Activated T-helper 1 cell treated with Interleukin-2 at 50 U/mL for 16 hours (primary cell): ENCODE measurements at regions not wholly inside any gene's neighbourhood (a gene's known extent, or its start where the extent isn't known, plus 50 kb on each side); places are given as distances from the start of the nearest gene placed in this dataset.

Source experiments
- DNase-seq: peaks from one replicate; pipeline ENCODE4 v3.0.0-alpha.2; 2020; ENCODE audit warnings: low read depth

DNA sequence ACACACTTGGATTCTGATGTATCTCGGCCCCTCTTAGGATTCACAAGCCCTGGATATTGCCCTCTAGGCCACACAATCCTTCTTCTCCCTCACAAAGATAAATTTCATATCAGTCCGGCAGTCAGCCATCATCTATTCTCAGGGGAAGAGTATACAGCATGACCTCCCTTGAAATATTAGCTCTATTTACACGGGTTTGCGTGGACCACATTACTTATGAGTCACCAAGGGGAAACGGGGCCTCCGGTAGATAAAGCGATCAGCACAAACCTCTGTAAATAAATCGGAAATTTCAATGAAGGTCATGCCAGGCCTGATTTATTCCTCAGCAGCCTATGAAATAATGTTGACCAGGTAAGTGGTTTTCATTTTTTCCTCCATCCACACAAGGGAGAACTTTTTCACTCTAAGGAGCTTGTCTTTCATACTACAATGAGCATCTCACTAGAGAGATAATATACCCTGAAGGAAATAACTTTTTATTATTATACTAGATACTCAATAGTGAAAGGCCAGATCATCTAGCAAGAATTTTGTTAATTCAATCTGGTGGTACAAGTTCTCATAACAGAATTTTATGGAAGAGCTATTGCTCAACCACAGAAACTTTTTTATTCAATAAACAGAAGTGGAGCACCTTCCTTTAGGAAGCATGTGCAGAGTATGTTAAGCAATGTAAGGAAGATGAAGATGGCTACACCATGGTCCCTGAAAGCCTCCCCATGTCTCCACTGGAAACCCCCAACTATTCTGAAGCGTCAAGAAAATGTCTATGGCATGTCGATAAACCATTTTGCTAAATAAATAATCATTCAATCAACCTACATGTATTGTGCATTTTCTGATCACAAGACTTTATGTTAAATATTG lies 125.2 kb upstream of the PIK3C3 start:
- DNase-seq, result no peak

DNA sequence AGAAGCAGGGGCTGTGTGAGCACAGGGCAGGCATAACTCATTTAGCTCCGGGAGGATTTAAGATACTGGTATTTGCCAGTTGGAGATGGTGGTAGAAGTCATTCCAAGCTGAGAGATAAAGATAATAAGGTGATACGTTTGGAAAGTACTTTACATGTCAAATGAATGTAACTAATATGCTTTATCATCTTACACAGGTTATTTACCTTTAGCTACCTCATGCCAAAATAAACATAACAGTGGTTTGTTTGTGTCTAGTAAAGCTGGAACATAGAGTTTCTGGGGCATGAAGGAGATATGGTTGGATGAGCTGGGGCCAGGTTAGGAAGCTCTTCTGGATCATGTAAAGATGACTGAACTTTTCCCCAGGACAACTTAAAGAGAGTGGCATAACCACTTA lies 126.9 kb upstream of the PIK3C3 start:
- DNase-seq, result no peak

DNA sequence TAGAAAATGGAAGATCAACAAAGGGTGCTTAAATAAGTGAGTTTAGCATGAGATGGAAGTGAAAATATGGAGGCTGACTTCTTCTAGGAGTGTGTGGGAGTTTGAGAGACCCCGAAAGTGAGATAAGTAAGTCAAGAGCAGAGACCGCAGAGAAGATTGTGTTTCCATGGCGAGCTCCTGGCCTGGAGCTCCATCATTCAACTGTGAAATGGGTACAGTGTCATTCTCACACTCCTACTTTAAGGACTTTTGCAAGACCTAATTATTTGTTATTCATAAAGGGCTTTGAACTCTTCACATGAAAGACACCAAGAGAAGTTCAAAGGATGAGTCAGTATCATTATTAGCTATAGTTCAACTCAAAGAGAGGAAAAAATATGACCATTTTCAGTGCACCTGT lies 134.2 kb upstream of the PIK3C3 start:
- DNase-seq, result no peak

DNA sequence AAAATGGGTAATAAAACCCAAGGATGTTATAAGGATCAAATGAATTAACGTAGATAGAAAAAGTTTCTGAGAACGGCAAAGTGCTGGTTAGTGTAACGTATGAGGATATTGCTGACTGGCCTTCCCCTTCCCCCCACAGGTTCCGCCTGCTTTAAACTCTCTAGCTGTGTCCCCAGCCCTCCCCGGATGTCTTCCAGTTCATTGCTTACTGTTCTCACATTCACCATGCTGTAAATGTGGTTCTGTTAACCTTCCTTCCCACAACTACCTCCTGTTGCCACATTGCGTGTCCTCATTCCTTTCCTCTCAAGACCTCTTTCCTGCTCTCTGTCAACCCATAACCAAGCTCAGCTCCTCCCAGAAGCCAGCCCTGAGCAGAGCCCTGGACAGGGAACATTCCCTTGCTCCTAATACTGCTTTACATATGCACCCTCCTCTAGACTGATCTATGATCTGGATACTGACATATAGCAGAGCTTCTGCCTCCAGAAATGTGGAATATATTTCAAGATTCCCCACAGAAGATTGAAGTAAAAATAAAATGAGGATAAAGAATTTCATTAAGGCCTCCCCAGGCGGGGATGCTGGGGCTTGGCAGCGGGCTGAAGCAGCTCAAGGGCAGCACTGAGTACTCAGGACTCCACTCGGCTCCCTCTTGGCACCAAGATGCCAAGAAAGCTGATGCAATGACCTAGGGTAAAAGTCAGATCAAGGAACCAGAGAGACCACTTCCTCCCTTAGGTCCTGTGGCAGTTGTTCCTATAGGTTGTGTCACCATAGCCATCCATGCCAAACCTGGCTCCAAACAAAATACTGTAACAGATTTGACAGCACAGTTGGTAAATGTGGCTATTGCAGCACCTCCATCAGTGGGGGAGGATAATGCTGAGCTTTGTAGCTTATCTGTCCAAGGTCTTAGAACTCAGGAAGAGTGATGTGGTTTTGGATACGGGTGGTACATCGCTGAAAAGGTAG lies 136.4 kb upstream of the PIK3C3 start:
- DNase-seq, result no peak

DNA sequence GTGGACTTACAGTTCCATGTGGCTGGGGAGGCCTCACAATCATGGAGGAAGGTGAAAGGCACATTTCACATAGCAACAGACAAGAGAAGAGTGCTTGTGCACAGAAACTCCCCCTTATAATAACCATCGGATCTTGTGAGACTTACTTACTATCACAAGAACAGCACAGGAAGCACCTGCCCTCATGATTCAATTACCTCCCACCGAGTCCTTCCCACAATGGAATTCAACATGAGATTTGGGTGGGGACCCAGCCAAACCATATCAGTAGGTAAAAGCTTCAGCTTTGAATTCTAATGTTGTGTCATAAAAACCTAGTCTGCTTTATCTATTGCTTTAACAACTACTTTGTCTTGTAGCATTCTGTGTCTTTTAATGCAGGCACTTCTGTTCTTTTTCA lies 140.4 kb upstream of the PIK3C3 start:
- DNase-seq, result no peak

DNA sequence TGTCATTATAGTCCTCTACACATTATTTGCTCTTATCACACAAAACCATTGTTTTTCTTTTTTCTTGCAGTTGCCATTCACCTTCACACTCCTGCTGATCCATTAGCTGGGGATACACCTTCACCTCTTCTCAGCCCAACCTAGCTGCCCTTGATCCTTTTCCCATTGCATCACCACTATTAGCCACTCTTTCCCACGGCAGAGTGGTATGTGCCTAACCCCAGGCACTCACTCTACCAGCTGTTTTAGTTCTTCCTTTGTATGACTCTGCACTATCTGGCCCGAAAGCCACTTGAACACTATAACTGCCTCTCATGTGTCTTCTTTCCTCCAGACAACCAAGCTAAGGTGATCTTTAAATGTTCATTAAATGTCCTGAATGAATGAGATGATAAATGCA lies 145.4 kb upstream of the PIK3C3 start:
- DNase-seq, result no peak

DNA sequence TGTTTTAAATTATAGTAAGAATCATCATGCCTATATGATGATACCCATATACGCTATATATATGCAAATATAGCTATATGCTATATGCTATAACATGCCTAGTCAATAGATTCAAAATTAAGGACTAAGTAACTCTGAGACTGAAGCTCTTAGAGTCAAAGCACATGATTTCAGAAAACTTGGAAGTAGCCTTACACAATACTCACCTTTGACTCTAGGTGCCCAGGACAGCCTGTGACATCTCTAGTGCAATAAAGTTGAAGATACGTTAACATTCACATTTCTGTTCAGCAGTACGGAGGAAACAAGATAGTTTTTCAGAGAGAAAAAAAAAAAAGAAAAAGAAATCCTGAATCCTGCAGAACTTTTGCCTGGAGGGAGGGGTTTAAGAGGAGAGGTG lies 149.7 kb upstream of the PIK3C3 start:
- DNase-seq, result no peak

DNA sequence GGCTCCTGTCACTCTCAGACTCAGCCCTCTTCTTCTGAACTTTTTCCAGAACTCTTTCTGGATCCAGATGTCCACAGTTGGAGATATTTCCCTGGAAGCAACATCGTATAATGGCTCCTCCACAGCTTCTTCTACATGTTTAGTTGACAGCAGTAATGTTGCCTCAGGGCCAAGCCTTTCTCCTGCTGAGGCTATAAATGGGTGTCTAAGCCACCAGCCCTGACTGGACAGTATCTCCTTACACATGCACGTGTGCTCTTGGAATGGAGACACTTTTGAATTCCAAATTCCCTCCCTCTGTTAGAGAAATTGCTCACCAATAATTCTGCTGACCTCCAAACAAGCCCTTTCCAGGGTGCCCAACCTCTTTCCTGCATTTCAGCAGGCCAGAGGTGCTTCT lies 156.2 kb upstream of the PIK3C3 start:
- DNase-seq, result no peak

DNA sequence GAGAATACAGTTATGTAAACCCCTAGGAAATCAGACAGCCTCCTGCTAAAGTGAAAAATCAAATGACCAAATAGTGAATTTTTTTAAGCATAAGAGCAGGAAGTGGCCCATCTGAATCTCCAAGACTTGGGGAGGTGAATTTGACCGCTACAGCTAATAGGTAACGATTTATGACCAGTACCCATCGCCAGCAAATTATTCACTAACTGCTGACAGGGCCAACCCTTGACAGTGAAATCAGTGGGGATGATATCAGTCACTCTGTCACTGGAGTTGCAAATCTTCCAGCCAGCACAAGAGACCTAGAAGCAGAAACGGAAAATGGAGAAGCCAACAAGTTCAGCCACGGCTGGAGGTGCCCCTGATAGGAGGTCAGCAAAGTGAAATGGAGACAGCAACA lies 164.3 kb upstream of the PIK3C3 start:
- DNase-seq, result no peak

DNA sequence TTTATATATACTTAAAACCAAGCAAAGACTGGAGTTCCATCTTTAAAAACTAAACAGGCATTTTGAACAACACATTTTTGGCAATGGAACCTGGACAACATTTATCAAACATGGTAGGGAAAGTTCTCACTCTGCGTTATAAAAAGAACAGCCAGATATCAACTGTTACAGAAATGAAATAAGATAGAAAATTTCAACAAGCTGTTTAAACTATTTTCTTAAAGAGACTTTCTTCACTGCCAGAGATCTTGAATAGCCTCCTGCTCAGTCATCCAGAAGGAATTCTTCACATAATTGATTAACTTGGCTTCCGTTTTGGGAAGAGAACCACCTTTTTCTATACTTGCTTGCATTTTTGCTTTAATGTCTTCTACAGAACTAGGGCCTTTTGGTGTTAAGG lies 166.0 kb upstream of the PIK3C3 start:
- no peak for DNase-seq

DNA sequence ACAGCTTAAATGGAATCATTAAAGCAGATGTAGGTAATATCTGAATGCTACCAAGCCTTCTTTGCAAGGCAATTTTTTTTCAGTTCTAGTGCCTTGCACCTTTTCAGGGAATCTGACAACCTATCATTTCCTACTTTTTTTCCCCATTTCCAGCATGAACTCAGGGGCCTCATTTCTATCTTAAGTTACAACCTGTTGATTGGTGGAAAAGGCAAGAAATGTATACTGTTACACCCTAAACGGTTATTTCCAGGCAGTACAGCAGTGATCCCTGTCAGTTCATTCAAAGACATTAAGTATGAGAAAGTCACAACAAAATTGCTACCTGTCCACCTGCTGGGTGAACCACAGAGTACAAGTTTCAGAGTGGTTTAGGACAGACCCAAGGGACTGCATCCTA lies 171.2 kb upstream of the PIK3C3 start:
- DNase-seq, result no peak

DNA sequence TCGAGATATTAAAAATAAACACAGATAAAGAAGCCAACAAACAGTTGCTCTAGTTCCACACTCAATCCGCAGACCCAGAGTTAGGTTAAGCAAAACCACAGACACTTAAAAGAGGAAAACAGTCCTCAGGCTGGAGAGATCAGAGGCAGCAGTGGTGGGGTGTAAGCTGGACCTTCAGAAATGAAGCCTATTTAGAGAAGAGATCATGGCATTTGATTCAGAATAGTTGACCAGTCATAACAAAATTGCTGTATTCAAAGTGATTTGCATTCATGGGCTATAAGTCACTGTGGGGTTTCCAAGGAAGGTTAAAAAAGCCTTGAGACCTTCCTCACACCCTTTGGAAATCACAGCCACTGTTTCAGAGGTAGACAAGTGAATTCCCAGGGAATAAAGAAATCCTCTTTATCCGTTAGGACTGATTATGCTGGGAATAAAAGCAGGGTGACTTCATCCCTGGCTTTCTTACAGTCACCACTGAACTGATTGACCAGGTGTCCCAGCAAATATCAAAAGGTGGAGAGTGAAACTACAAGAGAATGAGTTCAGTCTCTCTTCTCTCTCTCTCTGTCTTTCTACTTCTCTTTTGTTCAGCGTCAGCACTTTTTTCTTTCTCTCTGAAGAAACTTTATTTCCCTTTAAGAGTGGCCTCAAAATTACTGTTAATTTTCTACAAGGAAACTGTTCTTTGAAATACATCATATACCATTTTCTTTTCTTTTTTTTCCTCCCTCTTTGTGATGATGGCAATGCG lies 171.8 kb upstream of the PIK3C3 start:
- no peak for DNase-seq

DNA sequence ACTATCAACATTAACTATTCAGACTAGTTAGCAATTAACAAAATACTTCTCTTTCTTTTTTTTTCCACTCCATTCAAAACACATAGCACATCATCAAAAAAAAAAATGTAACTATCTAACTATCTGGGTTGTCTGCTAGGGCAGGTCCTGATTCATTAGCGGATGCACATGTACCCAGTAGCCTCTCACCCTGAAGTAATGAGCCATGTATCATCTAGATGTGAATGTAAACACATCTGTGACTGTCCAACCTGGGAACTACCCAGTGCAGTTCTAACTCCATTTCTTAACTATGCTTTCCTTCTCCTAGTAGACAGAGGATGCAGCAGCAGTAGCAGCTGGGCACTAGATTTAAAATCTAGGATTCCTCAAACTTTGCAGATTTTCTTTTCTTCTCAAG lies 183.1 kb upstream of the PIK3C3 start:
- DNase-seq, result no peak

DNA sequence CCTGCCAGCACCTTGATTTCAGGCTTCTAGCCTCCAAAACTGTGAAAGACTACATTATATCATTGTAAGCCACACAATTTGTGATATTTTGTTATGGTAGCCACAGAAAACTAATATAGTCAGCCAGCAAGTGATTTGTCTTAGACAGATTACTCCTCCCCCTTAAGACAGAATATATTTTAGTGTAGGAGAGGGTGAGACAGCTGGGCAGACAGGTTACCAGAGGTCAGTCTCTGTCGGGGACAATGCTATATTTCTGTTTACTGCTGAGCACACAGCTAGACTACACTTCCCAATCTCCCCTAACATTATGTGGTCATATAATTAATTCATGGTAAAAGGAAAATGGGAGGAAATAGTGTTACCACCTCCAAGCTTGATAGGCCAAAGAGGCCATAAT lies 185.8 kb upstream of the PIK3C3 start:
- no peak for DNase-seq

DNA sequence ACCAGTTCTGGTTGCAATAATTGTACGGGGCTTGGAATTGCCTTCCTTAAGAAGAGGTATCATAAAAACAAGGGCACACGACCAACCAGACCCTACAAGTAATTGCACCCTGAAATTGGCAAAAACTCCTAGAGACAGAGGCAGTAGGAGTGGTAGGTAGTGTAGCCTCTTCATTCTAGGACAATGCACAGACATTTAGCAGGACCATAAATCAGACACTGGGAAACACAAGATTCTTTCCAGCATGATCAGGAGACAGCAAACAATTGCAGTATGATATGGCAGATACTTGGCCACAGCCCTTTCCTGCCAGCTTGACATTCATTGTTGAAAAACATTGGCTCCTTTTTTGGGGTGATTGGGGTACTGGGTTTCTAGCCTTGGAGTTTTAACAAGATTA lies 186.6 kb upstream of the PIK3C3 start:
- no peak for DNase-seq

DNA sequence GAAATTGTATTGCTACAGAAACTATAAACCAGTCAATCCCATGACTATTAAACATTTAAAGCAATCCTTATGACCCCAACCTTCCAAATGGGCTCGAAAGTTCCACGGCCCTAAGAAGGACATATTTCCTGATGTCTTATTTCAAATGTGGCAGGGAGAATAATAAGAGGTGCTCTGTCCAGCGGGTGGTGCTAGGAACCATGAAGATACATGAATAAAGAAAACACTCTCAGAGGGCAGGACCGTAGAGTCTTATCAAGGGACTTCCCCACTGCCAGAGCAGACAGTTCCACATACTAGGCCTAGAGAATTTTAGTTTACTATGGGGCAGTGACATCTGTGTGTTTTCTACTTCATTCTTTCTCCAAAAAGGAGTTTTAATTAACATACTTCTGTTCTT lies 187.1 kb upstream of the PIK3C3 start:
- DNase-seq, result no peak

DNA sequence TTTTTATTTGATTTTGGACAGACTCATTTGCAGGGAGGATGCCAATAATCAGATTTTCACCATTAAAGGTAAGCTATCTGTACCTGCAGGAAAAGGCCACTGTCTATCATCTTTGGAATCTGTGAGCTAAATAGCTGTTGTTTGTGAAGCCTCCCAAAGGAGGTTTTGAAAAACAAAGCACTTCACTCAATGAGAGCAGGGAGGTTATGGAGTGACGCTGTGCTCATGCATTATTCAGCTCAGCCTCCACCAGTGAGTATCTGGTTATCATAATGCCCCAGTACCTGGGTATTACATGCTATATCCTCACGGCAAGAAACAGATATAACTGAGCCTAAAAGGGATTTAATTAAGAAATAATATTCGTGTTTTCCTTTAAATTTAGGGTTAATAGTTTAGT lies 189.6 kb upstream of the PIK3C3 start:
- no peak for DNase-seq

DNA sequence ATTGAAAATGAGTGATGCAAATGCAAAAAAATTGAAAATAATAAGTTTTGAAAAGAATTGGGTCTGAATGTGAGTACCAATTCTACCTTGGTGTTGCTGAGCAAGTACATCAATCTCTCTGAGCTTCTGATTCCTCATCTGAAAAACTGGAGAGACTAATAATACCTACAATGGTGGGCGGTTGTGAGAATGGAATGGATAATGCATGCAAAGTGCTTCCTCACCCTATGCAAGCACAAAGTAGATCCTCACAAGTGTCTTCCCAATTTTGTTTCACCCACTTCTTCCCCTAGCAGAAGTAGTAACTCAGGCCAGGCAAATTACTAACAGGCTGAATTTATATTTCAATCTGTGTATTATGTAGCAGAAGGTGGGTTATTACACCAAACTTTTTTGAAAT lies 191.7 kb upstream of the PIK3C3 start:
- DNase-seq, result no peak

DNA sequence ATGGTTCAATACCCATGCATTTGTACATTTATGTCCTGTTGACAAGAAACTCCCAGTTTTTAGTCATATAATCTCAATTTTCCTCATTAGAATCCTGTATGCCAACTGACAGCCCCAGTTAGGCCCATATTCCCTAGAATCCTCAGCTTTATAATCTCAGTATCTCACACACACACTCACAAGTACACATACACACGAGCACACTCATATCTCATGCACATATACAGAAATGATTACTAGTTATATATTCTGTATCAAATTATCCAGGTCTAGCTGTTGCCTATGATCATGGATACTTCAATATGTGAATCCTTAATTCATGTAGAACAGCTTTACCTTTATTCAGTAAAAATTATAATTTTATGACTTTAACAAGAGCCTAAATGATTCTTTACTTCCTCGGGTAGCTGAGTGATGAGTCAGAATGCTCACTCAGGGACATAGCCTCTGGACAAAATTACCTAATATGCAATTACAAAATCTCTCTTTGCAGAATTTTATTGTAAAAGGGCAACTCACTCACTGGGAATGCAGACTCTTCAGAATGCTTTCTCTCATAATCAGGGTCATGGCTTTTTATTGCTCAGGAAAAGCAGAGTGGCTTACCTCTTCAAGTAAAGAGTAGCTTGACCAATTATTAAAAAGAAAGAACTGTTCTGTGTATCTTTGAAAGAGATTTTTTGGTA lies 193.6 kb upstream of the PIK3C3 start:
- no peak for DNase-seq

DNA sequence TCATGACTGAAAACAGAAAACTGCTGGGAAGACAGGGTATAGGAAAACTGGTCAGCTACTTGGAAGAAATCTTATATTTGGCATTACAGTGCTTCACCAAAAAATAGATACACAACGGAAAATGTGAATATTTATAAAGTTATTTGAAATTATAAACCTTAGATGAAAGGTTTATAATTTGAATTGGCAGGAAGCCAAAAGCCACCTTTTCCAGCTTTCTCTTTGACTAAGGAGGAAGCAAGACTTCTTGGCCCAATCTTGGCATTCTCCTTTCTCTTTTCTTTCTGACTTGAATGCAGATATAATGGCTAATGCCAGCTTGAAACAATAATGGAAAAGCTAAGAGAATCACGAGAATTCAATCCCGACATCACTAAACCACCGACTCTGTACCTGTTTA lies 196.5 kb upstream of the PIK3C3 start:
- DNase-seq, result no peak

DNA sequence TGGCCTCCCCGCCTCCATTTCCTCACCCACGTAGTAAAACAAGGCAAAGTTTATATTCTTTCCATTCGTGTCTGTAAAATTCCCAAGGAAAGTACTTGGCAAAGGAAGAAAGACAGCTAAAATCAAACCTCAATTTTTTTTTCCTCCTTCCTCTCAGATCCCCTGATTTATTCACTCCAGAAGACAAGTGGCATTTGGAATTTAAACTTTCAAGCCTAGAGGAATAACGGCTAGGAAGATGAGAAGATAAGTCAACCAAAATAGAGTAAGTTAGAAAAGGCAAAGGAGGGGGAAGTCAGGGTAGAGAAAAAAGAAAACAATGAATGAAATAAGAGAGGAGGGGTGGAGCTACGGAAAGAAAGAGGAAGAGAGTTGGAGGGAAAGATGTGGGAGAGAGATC lies 198.9 kb upstream of the PIK3C3 start:
- DNase-seq, result no peak

DNA sequence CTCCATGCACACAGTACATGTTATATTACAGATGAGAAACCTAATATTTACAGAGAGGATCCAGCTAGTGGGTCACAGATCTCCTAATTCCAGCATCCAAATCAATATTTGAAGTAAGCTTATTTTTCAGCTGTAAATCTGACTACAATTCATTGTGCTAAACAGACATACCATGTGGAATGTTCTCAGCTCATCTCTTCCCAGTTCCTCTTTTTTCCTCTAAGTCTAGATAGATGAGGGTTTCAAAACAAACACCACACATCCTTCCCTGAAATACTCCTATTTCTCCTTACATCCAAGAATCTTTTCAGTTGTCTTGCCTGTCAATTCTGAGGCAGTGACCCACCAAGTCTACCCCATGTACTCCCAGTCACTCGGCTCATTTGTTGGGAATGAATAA lies 200.7 kb upstream of the PIK3C3 start:
- no peak for DNase-seq
